GM12873 (cell line): ENCODE measurements at regions not wholly inside any gene's neighbourhood (a gene's known extent, or its start where the extent isn't known, plus 50 kb on each side); places are given as distances from the start of the nearest gene placed in this dataset.

Experiments used
- CTCF ChIP-seq: IDR thresholded peaks from 2 replicates; pipeline ENCODE4 v1.5.1; 2012; ENCODE audit warnings: low read depth, mild to moderate bottlenecking, moderate library complexity, low read length, control low read depth; ENCODE audit not compliant: insufficient read depth; ENCODE audit errors: missing control alignments

- TF ChIP-seq CTCF, result no peak
These were observed 734.5 kb downstream of the METTL15 start for GRCh38 chr11:28842716-28843115.

- no peak for TF ChIP-seq CTCF
These were observed 730.6 kb downstream of the METTL15 start for GRCh38 chr11:28838741-28839140.

GRCh38 chr11:28837599-28837998 lies 729.4 kb downstream of the METTL15 start:
- TF ChIP-seq CTCF, result no peak

- no peak for TF ChIP-seq CTCF
These were observed 728.3 kb downstream of the METTL15 start for GRCh38 chr11:28836285-28837081.

- no peak for TF ChIP-seq CTCF
These were observed 727.6 kb downstream of the METTL15 start for GRCh38 chr11:28835790-28836189.

GRCh38 chr11:28835317-28835716 lies 727.1 kb downstream of the METTL15 start:
- no peak for TF ChIP-seq CTCF

- TF ChIP-seq CTCF, result no peak
These were observed 726.7 kb downstream of the METTL15 start for GRCh38 chr11:28834877-28835276.
